ENCODE measurements at regions not wholly inside any gene's neighbourhood (a gene's known extent, or its start where the extent isn't known, plus 50 kb on each side); places are given as distances from the start of the nearest gene placed in this dataset.

- Histone ChIP-seq H3K27ac (ENCODE audit: low read depth, low read length, poor library complexity, severe bottlenecking) (no peak overlapping the region), H3K27me3 (replicated peaks; ENCODE audit: insufficient read depth, low read depth, low read length, poor library complexity) (no peaks in the 10 kb centered on the region), H3K4me3 (ENCODE audit: low read depth, low read length, poor library complexity, severe bottlenecking) (no peak overlapping the region), H3K4me1 (ENCODE audit: insufficient read depth, low read length, poor library complexity, severe bottlenecking) (no peaks in the 10 kb centered on the region), H3K36me3 (ENCODE audit: insufficient read depth, low read length, poor library complexity, severe bottlenecking) (no peaks in the 10 kb centered on the region), H3K9me3 (ENCODE audit: low read depth, low read length, poor library complexity, severe bottlenecking) (no peaks in the 10 kb centered on the region)
- no peak for DNase-seq (ENCODE audit: low spot score)
- ChIA-PET POLR2A (ENCODE audit: low non-redundant PET) (no interaction called here), CTCF (no interaction called here)
- intact Hi-C loops (cut with micrococcal nuclease; ENCODE audit: unreplicated experiment) = no loop called here
- TF ChIP-seq CTCF (conservative IDR thresholded peaks at IDR 0.05; ENCODE audit: low read depth, low read length) (no peak), EZH2 (IDR thresholded peaks at IDR 0.05; ENCODE audit: borderline replicate concordance, low read depth, low read length, poor library complexity, severe bottlenecking) (no peak)
- BruUV-seq (replicated peaks) = no TSS peak
These were observed 122.4 kb downstream of the AASDH start for GRCh38 chr4:56264873-56265272.

- Histone ChIP-seq H3K27ac (ENCODE audit: low read depth, low read length, poor library complexity, severe bottlenecking) (no peak overlapping the region), H3K9me3 (ENCODE audit: low read depth, low read length, poor library complexity, severe bottlenecking) (no peaks in the 10 kb centered on the region), H3K36me3 (ENCODE audit: insufficient read depth, low read length, poor library complexity, severe bottlenecking) (no peaks in the 10 kb centered on the region), H3K27me3 (replicated peaks; ENCODE audit: insufficient read depth, low read depth, low read length, poor library complexity) (no peaks in the 10 kb centered on the region), H3K4me1 (ENCODE audit: insufficient read depth, low read length, poor library complexity, severe bottlenecking) (no peaks in the 10 kb centered on the region), H3K4me3 (ENCODE audit: low read depth, low read length, poor library complexity, severe bottlenecking) (no peak overlapping the region)
- no peak for DNase-seq (ENCODE audit: low spot score)
- BruUV-seq (replicated peaks) = no TSS peak
- no peak for TF ChIP-seq CTCF (conservative IDR thresholded peaks at IDR 0.05; ENCODE audit: low read depth, low read length)
- TF ChIP-seq EZH2 (IDR thresholded peaks at IDR 0.05; ENCODE audit: borderline replicate concordance, low read depth, low read length, poor library complexity, severe bottlenecking) = no peak
- POLR2A ChIA-PET (ENCODE audit: low non-redundant PET) = no interaction called here
- CTCF ChIA-PET = no interaction called here
- intact Hi-C loops (cut with micrococcal nuclease; ENCODE audit: unreplicated experiment) = no loop called here
These were observed 126.3 kb downstream of the AASDH start for GRCh38 chr4:56261027-56261426.

GRCh38 chr4:56260320-56260719 lies 127.0 kb downstream of the AASDH start:
- intact Hi-C loops (cut with micrococcal nuclease; ENCODE audit: unreplicated experiment) = no loop called here
- no TSS peak for BruUV-seq (replicated peaks)
- POLR2A ChIA-PET (ENCODE audit: low non-redundant PET) = no interaction called here

More at GRCh38 chr4:56260320-56260719, 127.0 kb downstream of the AASDH start:
- H3K27me3 ChIP-seq (replicated peaks; ENCODE audit: insufficient read depth, low read depth, low read length, poor library complexity) = no peaks in the 10 kb centered on the region
- no peaks in the 10 kb centered on the region for H3K36me3 ChIP-seq (ENCODE audit: insufficient read depth, low read length, poor library complexity, severe bottlenecking)
- no peak for TF ChIP-seq CTCF (conservative IDR thresholded peaks at IDR 0.05; ENCODE audit: low read depth, low read length)
- TF ChIP-seq EZH2 (IDR thresholded peaks at IDR 0.05; ENCODE audit: borderline replicate concordance, low read depth, low read length, poor library complexity, severe bottlenecking) = no peak
- H3K4me1 ChIP-seq (ENCODE audit: insufficient read depth, low read length, poor library complexity, severe bottlenecking) = no peaks in the 10 kb centered on the region
- CTCF ChIA-PET = no interaction called here
- H3K4me3 ChIP-seq (ENCODE audit: low read depth, low read length, poor library complexity, severe bottlenecking) = no peak overlapping the region
- H3K9me3 ChIP-seq (ENCODE audit: low read depth, low read length, poor library complexity, severe bottlenecking) = no peaks in the 10 kb centered on the region
- no peak for DNase-seq (ENCODE audit: low spot score)
- no peak overlapping the region for H3K27ac ChIP-seq (ENCODE audit: low read depth, low read length, poor library complexity, severe bottlenecking)
